ENCODE measurements at regions not wholly inside any gene's neighbourhood (a gene's known extent, or its start where the extent isn't known, plus 50 kb on each side); places are given as distances from the start of the nearest gene placed in this dataset.
"Not testable (repeated sequence)": the region's sequence is repeated elsewhere in the genome, so short reads cannot be mapped to it uniquely, and the experiment has no call there.

GRCh38 chrX:113275804-113276203 lies 435.2 kb upstream of the AMOT start:
- no peak for DNase-seq

DNA sequence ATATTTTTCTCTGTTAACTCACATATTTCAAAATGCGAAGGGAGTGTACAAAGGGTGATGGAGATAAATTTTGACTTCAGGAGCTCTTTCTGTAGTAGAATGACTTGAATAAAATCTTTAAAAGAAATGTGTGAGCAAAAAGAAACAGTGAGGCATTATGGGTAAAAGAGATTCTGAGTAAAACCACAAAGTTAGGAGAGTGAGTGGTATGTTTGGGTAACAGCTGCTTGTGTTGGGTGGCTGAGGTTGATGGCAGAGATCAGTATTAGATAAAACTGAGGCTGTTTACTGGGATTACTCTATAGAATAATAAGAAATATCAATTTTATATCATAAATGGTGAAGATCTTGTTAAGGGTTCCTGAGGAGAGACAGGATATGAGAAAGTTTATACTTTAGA lies 434.2 kb upstream of the AMOT start:
- no peak for DNase-seq

DNA sequence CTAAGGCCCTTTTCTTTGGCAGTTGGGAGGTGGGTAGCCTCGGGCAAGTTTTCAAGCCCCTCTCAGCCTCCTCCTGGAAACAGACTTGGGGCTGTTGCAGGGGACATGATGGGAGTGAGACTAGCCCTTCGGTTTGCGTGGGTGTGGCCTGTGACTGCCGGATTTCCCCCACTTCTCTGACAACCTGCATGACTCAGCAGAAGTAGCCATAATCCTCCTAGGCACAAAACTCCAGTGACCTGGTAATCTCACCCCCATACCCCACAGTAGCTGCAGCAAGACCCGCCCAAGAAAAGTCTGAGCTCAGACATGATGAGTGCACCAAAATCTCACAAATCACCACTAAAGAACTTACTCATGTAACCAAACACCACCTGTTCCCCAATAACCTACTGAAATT lies 433.7 kb upstream of the AMOT start:
- no peak for DNase-seq

DNA sequence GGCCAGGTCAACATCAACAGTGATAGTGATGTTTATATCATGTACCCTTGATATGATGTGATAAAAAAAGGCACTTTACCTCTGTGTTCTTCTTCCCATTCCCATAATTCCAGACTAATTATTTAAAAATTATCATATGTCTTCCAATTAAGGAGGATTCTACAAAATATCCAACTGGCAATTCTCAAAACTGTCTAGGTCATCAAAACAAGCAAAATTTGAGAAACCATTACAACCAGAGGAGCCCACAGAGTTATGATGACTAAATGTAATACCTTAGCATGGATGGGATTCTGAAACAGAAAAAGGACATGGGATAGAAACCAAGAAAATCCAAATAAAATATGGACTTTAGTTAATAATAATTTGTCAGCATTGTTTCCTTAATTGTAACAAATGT lies 428.6 kb upstream of the AMOT start:
- DNase-seq, result no peak

GRCh38 chrX:113260474-113260873 lies 419.8 kb upstream of the AMOT start:
- DNase-seq, result no peak

GRCh38 chrX:113222305-113222704 lies 381.7 kb upstream of the AMOT start:
- no peak for DNase-seq

DNA sequence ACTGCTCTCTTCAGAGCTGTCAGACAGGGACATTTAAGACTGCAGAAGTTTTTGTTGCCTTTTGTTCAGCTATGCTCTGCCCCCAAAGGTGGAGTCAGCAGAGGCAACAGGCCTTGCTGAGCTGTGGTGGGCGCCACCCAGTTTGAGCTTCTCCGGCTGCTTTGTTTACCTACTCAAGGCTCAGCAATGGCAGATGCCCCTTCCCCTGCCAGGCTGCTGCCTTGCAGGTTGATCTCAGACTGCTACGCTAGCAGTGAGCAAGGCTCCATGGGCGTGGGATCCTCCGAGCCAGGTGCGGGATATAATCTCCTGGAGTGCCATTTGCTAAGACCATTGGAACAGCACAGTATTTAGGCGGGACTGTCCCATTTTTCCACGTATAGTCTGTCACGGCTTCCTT lies 371.4 kb upstream of the AMOT start:
- DNase-seq, result no peak

GRCh38 chrX:113202601-113203000 lies 362.0 kb upstream of the AMOT start:
- DNase-seq, result no peak

- DNase-seq, result no peak
Observed at GRCh38 chrX:113195949-113196348, 355.3 kb upstream of the AMOT start.

DNA sequence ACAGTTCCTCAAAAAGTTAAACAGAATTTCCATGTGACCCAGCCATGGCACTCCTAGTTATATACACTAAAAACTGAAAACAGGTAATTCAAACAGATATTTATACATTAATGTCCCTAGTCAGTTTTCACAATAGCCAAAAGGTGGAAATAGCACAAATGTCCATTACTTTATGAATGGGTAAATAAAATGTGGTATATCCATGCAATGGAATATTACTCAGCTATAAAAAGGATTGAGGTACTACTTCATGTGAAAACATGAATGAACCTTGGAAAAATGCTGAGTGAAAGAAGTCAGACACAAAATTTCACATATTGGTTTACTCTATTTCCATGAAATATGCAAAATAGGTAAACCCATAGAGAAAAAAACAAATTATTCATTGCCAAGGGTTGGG lies 351.8 kb upstream of the AMOT start:
- no peak for DNase-seq

GRCh38 chrX:113157496-113157895 lies 316.9 kb upstream of the AMOT start:
- DNase-seq, result peak in 1 of 2 experiments; percentile 37

DNA sequence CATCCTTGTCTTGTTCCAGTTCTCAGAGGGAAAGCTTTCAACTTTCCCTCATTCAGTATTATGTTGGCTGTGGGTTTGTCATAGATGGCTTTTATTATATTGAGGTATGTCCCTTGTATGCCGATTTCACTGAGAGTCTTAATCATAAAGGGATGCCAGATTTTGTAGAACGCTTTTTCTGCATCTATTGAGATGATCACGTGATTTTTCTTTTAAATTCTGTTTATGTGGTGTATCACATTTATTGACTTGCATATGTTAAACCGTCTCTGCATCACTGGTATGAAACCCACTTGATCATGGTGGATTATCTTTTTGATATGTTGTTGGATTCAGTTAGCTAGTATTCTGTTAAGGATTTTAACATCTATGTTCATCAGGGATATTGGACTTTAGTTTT lies 313.7 kb upstream of the AMOT start:
- not testable (repeated sequence) for DNase-seq

DNA sequence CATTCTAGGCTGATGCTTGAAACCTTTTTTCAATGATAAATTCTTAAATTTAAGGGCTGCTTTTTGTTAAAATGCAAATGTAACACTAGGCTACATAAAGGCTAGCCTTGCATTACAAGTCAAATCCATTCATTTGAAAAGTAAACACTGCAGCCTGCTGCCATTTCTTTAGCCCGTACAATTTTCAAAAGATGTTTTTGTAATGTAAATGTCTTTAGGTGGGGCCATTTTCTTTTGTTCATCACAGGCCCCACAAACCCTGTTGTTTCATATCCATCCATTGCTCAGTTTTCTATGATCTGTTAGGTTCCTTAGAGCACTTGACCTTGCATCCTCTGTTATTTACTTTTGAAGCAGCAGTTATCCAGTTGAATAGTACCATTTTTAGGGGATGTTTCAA lies 296.2 kb upstream of the AMOT start:
- no peak for DNase-seq

DNA sequence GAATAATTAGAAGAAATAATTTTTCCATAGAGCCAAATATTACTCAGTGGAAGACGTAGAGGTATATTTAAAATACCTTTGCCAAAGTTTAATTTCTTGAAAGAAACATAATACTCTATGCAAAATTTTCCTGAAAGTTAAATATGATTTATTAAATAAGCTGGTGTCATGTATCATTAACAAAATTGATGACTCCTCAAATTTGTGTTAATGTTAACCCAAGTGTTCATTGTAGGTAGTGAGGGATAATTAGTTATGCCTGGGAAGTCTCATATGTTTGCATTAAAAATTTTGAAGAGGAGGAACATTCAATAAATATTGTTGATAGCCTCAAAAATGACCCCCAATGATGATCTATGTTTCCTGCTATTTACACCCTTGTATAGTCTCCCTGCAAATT lies 292.7 kb upstream of the AMOT start:
- no peak for DNase-seq

GRCh38 chrX:113124693-113125092 lies 284.1 kb upstream of the AMOT start:
- no peak for DNase-seq

GRCh38 chrX:113075521-113075920 lies 234.9 kb upstream of the AMOT start:
- DNase-seq, result no peak

GRCh38 chrX:113059714-113060113 lies 219.1 kb upstream of the AMOT start:
- DNase-seq, result no peak

DNA sequence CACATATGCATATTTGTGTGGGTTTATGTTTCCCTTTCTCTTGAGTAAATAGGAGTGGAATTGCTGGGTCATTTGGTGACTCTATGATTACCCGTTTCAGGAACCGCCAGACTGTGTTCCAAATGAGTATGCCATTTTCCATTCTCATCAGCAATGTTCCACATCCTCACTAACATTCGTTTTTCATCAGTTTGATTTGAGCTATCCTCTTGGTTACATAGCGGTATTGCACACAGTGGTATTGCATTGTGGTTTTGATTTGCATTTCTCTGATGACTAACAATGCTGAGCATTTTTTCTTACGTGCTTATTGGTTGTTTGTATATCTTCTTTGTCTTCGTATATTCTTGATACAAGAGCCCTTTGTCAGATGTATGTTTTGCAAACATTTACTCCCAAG lies 218.0 kb upstream of the AMOT start:
- DNase-seq, result no peak

DNA sequence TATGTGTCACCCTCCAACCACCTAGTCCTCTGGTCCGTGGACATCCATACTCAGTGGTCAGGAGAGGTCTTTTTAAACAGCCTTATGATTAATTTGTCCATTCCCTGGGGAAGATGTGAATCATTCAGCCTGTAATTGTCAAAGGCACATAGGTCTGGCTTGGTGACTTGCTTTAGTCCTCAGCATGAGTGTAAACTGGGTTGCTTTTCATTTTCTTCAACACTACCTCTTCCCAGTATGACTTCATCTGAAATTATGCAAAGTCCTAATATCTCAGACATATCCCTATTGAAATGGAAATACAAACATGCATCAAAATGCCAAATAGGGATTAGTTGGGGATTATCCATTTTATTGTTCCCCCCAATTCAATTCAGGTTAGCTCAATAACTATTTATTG lies 208.3 kb upstream of the AMOT start:
- DNase-seq, result no peak

DNA sequence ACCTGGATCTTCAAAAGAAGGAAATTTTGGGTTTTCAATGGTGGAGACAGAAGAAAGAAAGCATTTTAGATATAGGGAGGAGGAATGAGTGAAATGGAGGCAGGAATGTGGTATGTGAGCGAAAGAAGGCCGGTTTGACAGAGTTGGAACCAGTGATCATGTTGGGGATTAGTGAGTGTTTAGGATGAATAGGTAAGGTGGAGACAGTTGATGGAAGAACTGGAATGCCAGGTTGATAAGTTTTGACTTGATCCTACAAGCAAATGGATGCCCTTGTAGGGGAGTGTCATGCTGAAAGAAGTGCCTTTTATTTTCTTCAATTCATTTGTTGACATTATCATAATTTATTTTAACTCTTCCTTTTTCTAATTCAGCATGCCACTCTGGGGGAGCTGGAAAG lies 207.8 kb upstream of the AMOT start:
- DNase-seq, result no peak

DNA sequence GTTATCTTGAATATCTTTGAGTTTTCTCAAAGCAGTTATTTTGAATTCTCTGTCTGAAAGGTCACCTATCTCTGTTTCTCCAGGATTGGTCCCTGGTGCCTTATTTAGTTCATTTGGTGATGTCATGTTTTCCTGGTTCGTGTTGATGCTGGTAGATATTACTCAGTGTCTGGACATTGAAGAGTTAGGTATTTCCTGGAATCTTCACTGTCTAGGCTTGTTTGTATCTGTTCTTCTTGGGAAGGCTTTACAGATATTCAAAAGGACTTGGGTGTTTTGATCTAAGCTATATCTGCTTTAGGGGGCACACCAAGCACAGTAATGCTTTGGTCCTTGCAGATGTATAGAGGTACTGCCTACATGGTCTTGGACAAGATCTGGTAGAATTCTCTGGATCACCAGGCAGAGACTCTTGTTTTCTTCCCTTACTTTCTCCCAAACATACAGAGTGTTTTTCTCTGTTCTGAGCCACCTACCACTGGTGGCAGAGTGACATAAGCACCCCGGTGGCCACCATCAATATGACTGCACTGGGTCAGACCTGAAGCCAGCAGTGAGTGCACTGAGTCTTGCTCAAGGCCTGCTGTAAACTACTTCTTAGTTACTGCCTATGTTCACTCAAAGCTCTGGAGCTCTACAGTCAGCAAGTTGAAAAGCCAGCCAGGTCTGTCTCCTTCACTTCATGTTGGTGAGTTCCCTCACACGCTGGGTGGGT lies 193.5 kb upstream of the AMOT start:
- no peak for DNase-seq

GRCh38 chrX:113019958-113020357 lies 179.3 kb upstream of the AMOT start:
- no peak for DNase-seq

DNA sequence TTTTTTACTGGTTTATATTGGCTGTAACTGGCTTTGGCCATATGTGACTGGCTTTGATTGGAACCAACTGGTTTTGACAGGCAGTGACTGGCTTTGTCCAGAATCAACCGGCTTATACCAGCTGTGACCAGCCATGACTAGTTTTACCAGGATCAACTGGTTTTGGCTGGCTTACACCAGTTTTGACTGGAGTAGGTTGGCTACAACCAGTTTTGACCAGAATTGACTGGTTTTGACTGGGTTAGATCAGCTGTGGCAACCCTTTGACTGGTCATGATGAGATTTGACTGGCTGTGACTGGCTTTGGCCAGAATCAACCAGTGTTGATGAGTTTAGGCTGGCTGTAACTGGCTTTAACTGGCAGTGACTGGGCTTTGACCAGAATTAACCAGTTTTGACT lies 169.2 kb upstream of the AMOT start:
- no peak for DNase-seq

DNA sequence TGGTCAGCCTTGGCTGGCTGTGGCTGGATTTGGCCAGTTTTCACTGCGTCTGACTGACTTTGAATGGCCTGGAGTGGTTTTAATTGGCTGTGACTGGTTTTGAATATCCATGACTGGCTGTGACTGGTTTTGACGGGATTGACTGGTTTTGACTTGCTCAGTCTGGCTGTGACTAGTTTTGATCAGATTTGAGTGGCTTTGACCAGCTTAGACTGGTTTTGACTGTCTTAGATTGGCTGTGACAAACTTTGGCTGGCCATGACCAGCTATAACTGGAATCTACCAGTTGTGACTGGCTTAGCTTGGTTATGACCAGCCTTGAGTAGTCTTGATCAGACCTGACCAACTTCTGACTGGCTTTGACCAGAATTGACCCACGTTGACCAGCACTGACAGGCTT lies 168.4 kb upstream of the AMOT start:
- DNase-seq, result no peak

DNA sequence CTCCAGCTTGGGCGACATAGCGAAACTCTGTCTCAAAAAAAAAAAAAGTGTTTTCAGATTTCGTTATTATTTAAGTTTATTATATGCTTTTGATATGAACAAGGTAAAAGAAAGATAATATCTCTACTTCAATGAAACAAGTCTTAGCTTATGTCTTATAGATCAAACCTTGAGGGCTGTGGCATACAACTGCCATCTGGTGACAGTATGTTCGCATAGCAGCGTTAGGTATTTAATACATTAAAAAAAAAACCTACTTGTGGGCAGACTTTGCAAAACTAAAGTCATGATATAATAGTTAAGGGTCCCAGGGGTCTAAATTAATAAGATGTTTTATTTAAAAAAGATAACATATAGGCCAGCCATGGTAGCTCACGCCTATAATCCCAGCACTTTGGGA lies 161.2 kb upstream of the AMOT start:
- DNase-seq, result no peak

- DNase-seq, result no peak
Observed at GRCh38 chrX:112997991-112998390, 157.4 kb upstream of the AMOT start.

Measured in NCI-H446 (cell line).